ENCODE measurements at regions not wholly inside any gene's neighbourhood (a gene's known extent, or its start where the extent isn't known, plus 50 kb on each side); places are given as distances from the start of the nearest gene placed in this dataset.

GRCh38 chr16:22635357-22635761 lies 124.7 kb downstream of the NPIPB5 start:
- Histone ChIP-seq H3K36me3 (ENCODE audit: control insufficient read depth, insufficient read depth, low read length) (no peaks in the 10 kb centered on the region), H3K27ac (ENCODE audit: insufficient read depth, low read length) (no peak overlapping the region), H4K20me1 (ENCODE audit: insufficient read depth, low read length) (no peaks in the 10 kb centered on the region), H2AK9ac (replicated peaks; ENCODE audit: low read depth, low read length, poor library complexity) (no peak overlapping the region), H3K18ac (ENCODE audit: low read depth, low read length) (no peak overlapping the region), H4K5ac (ENCODE audit: low read depth, low read length) (no peak overlapping the region), H2AK5ac (ENCODE audit: low read depth, low read length) (no peak overlapping the region), H3K27me3 (ENCODE audit: control insufficient read depth, insufficient read depth, low read length) (peaks cover 12% of the 10 kb centered on the region), H2BK5ac (ENCODE audit: low read depth, low read length, poor library complexity, severe bottlenecking) (no peak overlapping the region), H2BK20ac (ENCODE audit: low read depth, low read length) (no peak overlapping the region), H2BK120ac (ENCODE audit: low read depth, low read length) (no peak overlapping the region), H3K56ac (ENCODE audit: extremely low read depth, insufficient read depth, low read length) (no peak overlapping the region), H2BK15ac (ENCODE audit: low read depth, low read length) (no peak overlapping the region), H2AFZ (replicated peaks; ENCODE audit: low read length, poor library complexity) (no peak overlapping the region), H3K14ac (replicated peaks; ENCODE audit: low read depth, low read length) (no peak overlapping the region), H3K79me1 (ENCODE audit: low read depth in 1 of 2, low read length in 2 of 2) (no peaks in the 10 kb centered on the region), H3K9me3 (ENCODE audit: control insufficient read depth, insufficient read depth, low read length) (no peaks in the 10 kb centered on the region), H3K4me2 (ENCODE audit: low read depth, low read length) (no peak overlapping the region), H4K8ac (ENCODE audit: low read depth in 2 of 2, low read length in 2 of 2) (no peak overlapping the region), H4K91ac (ENCODE audit: insufficient read depth, low read depth, low read length) (no peak overlapping the region), H3K23ac (ENCODE audit: low read depth, low read length) (no peak overlapping the region), H3K9me1 (ENCODE audit: insufficient read depth, low read length) (no peaks in the 10 kb centered on the region), H3K4me3 (ENCODE audit: insufficient read depth, low read depth, low read length) (no peak overlapping the region), H3K4ac (ENCODE audit: low read depth, low read length) (no peak overlapping the region), H3K4me1 (ENCODE audit: control insufficient read depth, insufficient read depth, low read length) (no peaks in the 10 kb centered on the region), H3K9ac (ENCODE audit: low read depth, low read length) (no peak overlapping the region)
- dilution Hi-C loops (cut with HindIII; ENCODE audit: low sequenced_read_pairs, unreplicated experiment) (no loop called here), in situ Hi-C loops (cut with MboI; ENCODE audit: low sequenced_read_pairs) (no loop called here), intact Hi-C loops (cut with micrococcal nuclease) (loop anchor here (2.0 kb wide), 1 partner anchor 19 kb away; no protein-coding TSS in a partner anchor)
- POLR2A ChIA-PET (ENCODE audit: unreplicated experiment), result no interaction called here
- no CpG with 5 or more reads among the region's 2 CpGs for WGBS, 2 experiments (ENCODE audit: extremely low coverage in 2 of 2, insufficient read length in 1 of 2)
- CTCF ChIA-PET, result interaction anchor here (0.9 kb wide), 1 partner anchor 16 kb away, joined by 5 read pairs; no protein-coding TSS in a partner anchor
- DNase-seq (no peak), ATAC-seq (ENCODE audit: low read depth) (no peak)
- TF ChIP-seq MAFK (IDR thresholded peaks at IDR 0.05; ENCODE audit: low read depth, low read length), result no peak
- no peak for TF ChIP-seq FOS (IDR thresholded peaks at IDR 0.05; ENCODE audit: low read depth, low read length)
- TF ChIP-seq POLR2A (IDR thresholded peaks at IDR 0.05; ENCODE audit: low read depth, low read length), result no peak
- TF ChIP-seq CTCF (conservative IDR thresholded peaks at IDR 0.05; ENCODE audit: low read depth, low read length), result no peak
- TF ChIP-seq RFX5 (IDR thresholded peaks at IDR 0.05; ENCODE audit: low read depth, low read length), result no peak
- TF ChIP-seq RCOR1 (IDR thresholded peaks at IDR 0.05; ENCODE audit: insufficient replicate concordance, low read length), result no peak
- no peak for TF ChIP-seq SMC3 (IDR thresholded peaks at IDR 0.05; ENCODE audit: low read depth, low read length)
- TF ChIP-seq MAZ (IDR thresholded peaks at IDR 0.05; ENCODE audit: borderline replicate concordance, low read depth, low read length), result no peak
- TF ChIP-seq CEBPB (IDR thresholded peaks at IDR 0.05; ENCODE audit: low read depth, low read length), result no peak
- no peak for TF ChIP-seq BHLHE40 (IDR thresholded peaks at IDR 0.05; ENCODE audit: low read depth, low read length)
- TF ChIP-seq NFE2L2 (IDR thresholded peaks at IDR 0.05; ENCODE audit: low read depth, low read length), result no peak
- no peak for TF ChIP-seq RAD21 (IDR thresholded peaks at IDR 0.05; ENCODE audit: low read length)
- TF ChIP-seq CHD1 (IDR thresholded peaks at IDR 0.05; ENCODE audit: low read depth, low read length), result no peak
- BruUV-seq (replicated peaks), result no TSS peak
